Liver (tissue), 2 donors: ENCODE measurements at regions not wholly inside any gene's neighbourhood (a gene's known extent, or its start where the extent isn't known, plus 50 kb on each side); places are given as distances from the start of the nearest gene placed in this dataset.

Experiments used
- CTCF ChIP-seq: fragments of 150-350 bp; IDR thresholded peaks from 2 replicates; pipeline ENCODE4 v1.5.1; 2017; ENCODE audit warnings: improper control_type of control experiment, low read depth, low read length; ENCODE audit not compliant: missing input control
- REST ChIP-seq: IDR thresholded peaks from 2 replicates; pipeline ENCODE4 v1.6.1; 2016; ENCODE audit warnings: antibody characterized with exemption, mild to moderate bottlenecking
- YY1 ChIP-seq: IDR thresholded peaks from 2 replicates; pipeline ENCODE4 v1.6.1; 2016; ENCODE audit warnings: antibody characterized with exemption, mild to moderate bottlenecking
- donor health status: healthy.

GRCh38 chr1:192488058-192488457 lies 87.5 kb upstream of the RGS1 start:
- TF ChIP-seq REST: no peak
- TF ChIP-seq CTCF: no peak
- TF ChIP-seq YY1: no peak
